Nephron (organoid): ENCODE measurements at regions not wholly inside any gene's neighbourhood (a gene's known extent, or its start where the extent isn't known, plus 50 kb on each side); places are given as distances from the start of the nearest gene placed in this dataset.

Experiments used
- H3K27ac Mint-ChIP-seq, 3 experiments: 2 replicates each; pipeline ENCODE4 v1.8.0; 2020; ENCODE audit warnings: mixed read lengths in 3 of 3, mild to moderate bottlenecking in 2 of 3, moderate library complexity in 1 of 3
- H3K27me3 Mint-ChIP-seq: 2 replicates; pipeline ENCODE4 v1.8.0; 2021; ENCODE audit warnings: low read depth, mild to moderate bottlenecking, moderate library complexity, mixed read lengths
- H3K36me3 Mint-ChIP-seq: 2 replicates; pipeline ENCODE4 v1.8.0; 2020; ENCODE audit warnings: low read depth, mixed read lengths
- H3K4me1 Mint-ChIP-seq: 2 replicates; pipeline ENCODE4 v1.8.0; 2020; ENCODE audit warnings: mixed read lengths
- H3K4me3 Mint-ChIP-seq, 3 experiments: 2 replicates each; pipeline ENCODE4 v1.8.0; 2020; ENCODE audit warnings: mild to moderate bottlenecking in 3 of 3, mixed read lengths in 3 of 3, moderate library complexity in 2 of 3
- H3K9me3 Mint-ChIP-seq: 2 replicates; pipeline ENCODE4 v1.8.0; 2020; ENCODE audit warnings: mixed read lengths
- TF ChIP-seq, protein P1 (sequence below), 3 experiments: fragments of 200-600 bp; sonication (generic); IDR thresholded peaks; one replicate each; pipeline ENCODE4 v1.5.0; 2021; ENCODE audit warnings: antibody characterized with exemption in 3 of 3; ENCODE audit not compliant: unreplicated experiment in 3 of 3

DNA sequence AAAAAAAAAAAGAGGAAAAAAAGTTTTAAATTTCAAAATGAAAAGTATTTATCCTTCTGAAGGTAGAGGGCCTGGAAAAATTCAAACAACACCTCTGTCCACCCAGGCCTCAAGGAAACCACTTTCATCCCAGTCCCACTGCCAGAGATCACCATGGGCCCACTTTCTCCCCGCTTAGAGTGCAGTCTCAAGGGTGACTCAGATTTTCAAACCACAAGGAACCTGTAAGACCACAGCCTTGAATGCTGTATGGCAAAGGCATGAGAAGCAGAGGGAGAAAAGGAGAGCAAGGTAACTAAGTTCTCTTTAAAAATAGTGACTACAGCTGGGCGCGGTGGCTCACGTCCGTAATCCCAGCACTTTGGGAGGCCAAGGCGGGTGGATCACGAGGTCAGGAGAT is 87.9 kb upstream of the PACRGL start:
- no peak overlapping the region for H3K4me3 Mint-ChIP-seq
- peaks cover 3% of the 10 kb centered on the region for H3K27me3 Mint-ChIP-seq
- TF ChIP-seq, protein P1, sequence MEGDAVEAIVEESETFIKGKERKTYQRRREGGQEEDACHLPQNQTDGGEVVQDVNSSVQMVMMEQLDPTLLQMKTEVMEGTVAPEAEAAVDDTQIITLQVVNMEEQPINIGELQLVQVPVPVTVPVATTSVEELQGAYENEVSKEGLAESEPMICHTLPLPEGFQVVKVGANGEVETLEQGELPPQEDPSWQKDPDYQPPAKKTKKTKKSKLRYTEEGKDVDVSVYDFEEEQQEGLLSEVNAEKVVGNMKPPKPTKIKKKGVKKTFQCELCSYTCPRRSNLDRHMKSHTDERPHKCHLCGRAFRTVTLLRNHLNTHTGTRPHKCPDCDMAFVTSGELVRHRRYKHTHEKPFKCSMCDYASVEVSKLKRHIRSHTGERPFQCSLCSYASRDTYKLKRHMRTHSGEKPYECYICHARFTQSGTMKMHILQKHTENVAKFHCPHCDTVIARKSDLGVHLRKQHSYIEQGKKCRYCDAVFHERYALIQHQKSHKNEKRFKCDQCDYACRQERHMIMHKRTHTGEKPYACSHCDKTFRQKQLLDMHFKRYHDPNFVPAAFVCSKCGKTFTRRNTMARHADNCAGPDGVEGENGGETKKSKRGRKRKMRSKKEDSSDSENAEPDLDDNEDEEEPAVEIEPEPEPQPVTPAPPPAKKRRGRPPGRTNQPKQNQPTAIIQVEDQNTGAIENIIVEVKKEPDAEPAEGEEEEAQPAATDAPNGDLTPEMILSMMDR (IDR thresholded peaks at IDR 0.05; ENCODE audit: unreplicated experiment in 3 of 3) = no peak
- H3K27ac Mint-ChIP-seq = no peak overlapping the region
- peaks cover 14% of the 10 kb centered on the region for H3K4me1 Mint-ChIP-seq
- H3K36me3 Mint-ChIP-seq = peaks cover 66% of the 10 kb centered on the region
- H3K9me3 Mint-ChIP-seq = no peaks in the 10 kb centered on the region

DNA sequence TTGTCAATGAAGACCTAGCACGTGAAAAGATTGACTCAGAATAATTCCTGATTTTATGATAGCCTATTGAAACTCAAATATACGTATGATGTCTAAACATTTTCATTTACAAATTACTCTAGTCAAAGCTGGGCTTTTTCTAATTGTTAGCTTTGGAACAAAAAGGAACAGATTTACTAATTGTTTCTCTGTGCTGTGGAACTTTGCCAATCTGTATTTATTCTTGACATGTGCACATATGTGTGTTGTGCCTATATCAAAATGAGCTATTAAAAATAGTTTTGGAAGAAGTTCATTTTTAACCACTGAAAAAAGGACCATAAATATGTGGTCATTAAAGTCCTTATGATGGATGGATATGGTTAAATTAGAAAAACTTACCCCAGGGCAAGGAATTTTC is 85.4 kb upstream of the PACRGL start:
- peak overlapping the region in 1 of 3 experiments; percentile 46 for H3K27ac Mint-ChIP-seq
- no peaks in the 10 kb centered on the region for H3K9me3 Mint-ChIP-seq
- H3K36me3 Mint-ChIP-seq = peaks cover 61% of the 10 kb centered on the region
- H3K4me1 Mint-ChIP-seq = peaks cover 32% of the 10 kb centered on the region
- TF ChIP-seq, protein P1 (IDR thresholded peaks at IDR 0.05; ENCODE audit: unreplicated experiment in 3 of 3) = no peak
- no peak overlapping the region for H3K4me3 Mint-ChIP-seq
- peaks cover 3% of the 10 kb centered on the region for H3K27me3 Mint-ChIP-seq

DNA sequence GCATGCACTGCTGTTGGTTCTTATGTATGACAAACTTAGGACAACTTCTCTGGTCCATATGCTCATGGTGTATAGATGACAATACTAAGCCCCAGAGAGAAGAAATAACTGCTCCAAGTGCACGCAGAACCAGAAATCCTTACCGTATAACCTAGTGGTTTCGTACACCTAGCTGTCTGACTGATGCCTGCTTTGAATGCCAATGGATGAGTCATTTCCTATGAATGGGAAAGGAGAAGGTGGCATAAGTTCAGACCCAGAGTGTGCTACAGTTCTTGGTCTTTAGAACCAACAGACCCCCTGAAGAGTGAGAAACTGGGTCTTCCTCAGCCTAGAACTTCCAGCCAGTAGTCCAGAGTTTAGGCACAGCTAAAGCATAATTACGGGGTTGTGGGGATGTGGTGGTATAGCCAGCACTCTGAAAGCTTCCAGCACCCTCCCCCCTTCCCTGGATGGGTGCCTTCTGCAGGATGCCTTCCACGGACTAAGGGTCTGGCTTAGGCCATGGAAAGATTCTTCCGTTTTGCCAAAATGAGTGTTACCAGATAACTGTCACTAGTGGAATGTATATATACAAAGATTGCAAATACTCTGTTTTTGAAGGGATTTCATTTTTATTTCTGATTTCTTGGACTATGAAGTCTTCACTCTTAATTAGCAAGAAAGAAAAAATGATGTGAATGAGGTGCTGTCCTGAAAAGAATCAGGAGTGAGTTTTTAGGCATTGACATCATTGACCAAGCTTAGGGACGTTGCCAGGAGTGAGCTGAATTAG is 84.6 kb upstream of the PACRGL start:
- H3K4me1 Mint-ChIP-seq = peaks cover 36% of the 10 kb centered on the region
- H3K36me3 Mint-ChIP-seq = peaks cover 53% of the 10 kb centered on the region
- peaks cover 3% of the 10 kb centered on the region for H3K27me3 Mint-ChIP-seq
- H3K27ac Mint-ChIP-seq = peak overlapping the region in 2 of 3 experiments; percentile 29 to 46
- TF ChIP-seq, protein P1 (IDR thresholded peaks at IDR 0.05; ENCODE audit: unreplicated experiment in 3 of 3) = no peak
- H3K9me3 Mint-ChIP-seq = no peaks in the 10 kb centered on the region
- H3K4me3 Mint-ChIP-seq = no peak overlapping the region

DNA sequence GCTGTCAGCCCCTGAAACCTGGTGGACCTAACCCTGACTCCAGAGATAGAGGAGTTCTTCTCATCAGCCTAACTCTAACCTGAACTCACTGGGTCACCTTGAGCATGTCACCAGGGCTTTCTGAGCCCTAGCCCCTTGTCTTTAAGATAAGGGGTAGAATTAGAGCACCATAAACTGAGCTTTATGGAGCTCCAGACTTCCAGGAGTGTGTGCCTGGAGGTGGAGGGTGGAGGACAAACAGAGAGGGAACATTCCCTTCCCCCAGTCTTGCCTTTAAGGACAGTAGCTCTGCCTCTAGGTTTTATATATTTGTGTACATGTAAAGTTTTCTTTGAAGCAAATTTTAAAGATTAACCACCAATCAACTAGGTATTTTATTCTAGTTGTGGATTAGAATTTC is 83.9 kb upstream of the PACRGL start:
- H3K36me3 Mint-ChIP-seq = peaks cover 51% of the 10 kb centered on the region
- TF ChIP-seq, protein P1 (IDR thresholded peaks at IDR 0.05; ENCODE audit: unreplicated experiment in 3 of 3) = no peak
- peaks cover 3% of the 10 kb centered on the region for H3K27me3 Mint-ChIP-seq
- H3K4me1 Mint-ChIP-seq = peaks cover 36% of the 10 kb centered on the region
- no peak overlapping the region for H3K27ac Mint-ChIP-seq
- H3K9me3 Mint-ChIP-seq = no peaks in the 10 kb centered on the region
- H3K4me3 Mint-ChIP-seq = no peak overlapping the region

DNA sequence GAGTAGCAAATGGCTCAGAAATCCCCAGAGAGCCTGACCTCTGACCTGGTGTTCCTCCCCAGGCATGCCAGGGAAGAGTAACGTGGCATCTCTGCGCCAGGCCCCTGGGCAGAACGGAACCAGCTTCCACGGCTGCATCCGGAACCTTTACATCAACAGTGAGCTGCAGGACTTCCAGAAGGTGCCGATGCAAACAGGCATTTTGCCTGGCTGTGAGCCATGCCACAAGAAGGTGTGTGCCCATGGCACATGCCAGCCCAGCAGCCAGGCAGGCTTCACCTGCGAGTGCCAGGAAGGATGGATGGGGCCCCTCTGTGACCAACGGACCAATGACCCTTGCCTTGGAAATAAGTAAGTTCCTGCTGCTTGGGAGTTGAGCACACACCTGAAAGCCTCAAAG is 83.4 kb upstream of the PACRGL start:
- Mint-ChIP-seq H3K27me3 (peaks cover 3% of the 10 kb centered on the region), H3K36me3 (peaks cover 47% of the 10 kb centered on the region), H3K4me1 (peaks cover 36% of the 10 kb centered on the region)

More for the DNA sequence above, 83.4 kb upstream of the PACRGL start:
- TF ChIP-seq, protein P1 (IDR thresholded peaks at IDR 0.05; ENCODE audit: unreplicated experiment in 3 of 3) = no peak
- no peaks in the 10 kb centered on the region for H3K9me3 Mint-ChIP-seq
- H3K4me3 Mint-ChIP-seq = no peak overlapping the region
- no peak overlapping the region for H3K27ac Mint-ChIP-seq
